GM12873 (cell line): ENCODE measurements at regions not wholly inside any gene's neighbourhood (a gene's known extent, or its start where the extent isn't known, plus 50 kb on each side); places are given as distances from the start of the nearest gene placed in this dataset.

Source experiments
- CTCF ChIP-seq: IDR thresholded peaks from 2 replicates; pipeline ENCODE4 v1.5.1; 2012; ENCODE audit warnings: low read depth, mild to moderate bottlenecking, moderate library complexity, low read length, control low read depth; ENCODE audit not compliant: insufficient read depth; ENCODE audit errors: missing control alignments

GRCh38 chr17:33680472-33680871 lies 387.4 kb upstream of the ASIC2 start:
- TF ChIP-seq CTCF, result no peak

- TF ChIP-seq CTCF, result no peak
Measured at GRCh38 chr17:33682599-33682998, 389.5 kb upstream of the ASIC2 start.

GRCh38 chr17:33684735-33685134 lies 391.6 kb upstream of the ASIC2 start:
- TF ChIP-seq CTCF, result no peak

GRCh38 chr17:33686171-33686570 lies 393.1 kb upstream of the ASIC2 start:
- peak; percentile 74 for TF ChIP-seq CTCF

GRCh38 chr17:33687831-33688230 lies 394.7 kb upstream of the ASIC2 start:
- TF ChIP-seq CTCF, result no peak

GRCh38 chr17:33688771-33689170 lies 395.7 kb upstream of the ASIC2 start:
- TF ChIP-seq CTCF, result no peak

- TF ChIP-seq CTCF, result peak; percentile 37
Measured at GRCh38 chr17:33689725-33690124, 396.6 kb upstream of the ASIC2 start.
